MM.1S (cell line): ENCODE measurements at regions not wholly inside any gene's neighbourhood (a gene's known extent, or its start where the extent isn't known, plus 50 kb on each side); places are given as distances from the start of the nearest gene placed in this dataset.

Source experiments
- DNase-seq: peaks from one replicate; pipeline ENCODE4 v3.0.0-alpha.2; 2015
- H2AFZ ChIP-seq: fragments of 300-600 bp; sonication (generic); 2 replicates; pipeline ENCODE4 v1.6.0; 2016; ENCODE audit warnings: antibody characterized with exemption, low read length
- H3F3A ChIP-seq: fragments of 300-600 bp; sonication (generic); 2 replicates; pipeline ENCODE4 v1.6.1; 2016; ENCODE audit warnings: mild to moderate bottlenecking, antibody characterized with exemption, low read length, moderate library complexity, mixed read lengths; ENCODE audit not compliant: insufficient read depth
- H3K27ac ChIP-seq: fragments of 300-600 bp; sonication (generic); 2 replicates; pipeline ENCODE4 v1.5.1; 2016; ENCODE audit warnings: mild to moderate bottlenecking, low read length
- H3K27me3 ChIP-seq: fragments of 300-600 bp; sonication (generic); replicated peaks from 2 replicates; pipeline ENCODE4 v1.6.0; 2016; ENCODE audit warnings: low read length; ENCODE audit not compliant: insufficient read depth
- H3K36me3 ChIP-seq: fragments of 300-600 bp; sonication (generic); replicated peaks from 2 replicates; pipeline ENCODE4 v1.6.1; 2016; ENCODE audit warnings: mild to moderate bottlenecking, low read length, mixed read lengths; ENCODE audit not compliant: insufficient read depth
- H3K4me1 ChIP-seq: fragments of 300-600 bp; sonication (generic); 2 replicates; pipeline ENCODE4 v1.6.1; 2016; ENCODE audit warnings: low read length, mixed read lengths
- H3K4me2 ChIP-seq: fragments of 300-600 bp; sonication (generic); 2 replicates; pipeline ENCODE4 v1.6.0; 2016; ENCODE audit warnings: low read depth, low read length
- H3K4me3 ChIP-seq: fragments of 300-600 bp; sonication (generic); 2 replicates; pipeline ENCODE4 v1.5.1; 2016; ENCODE audit warnings: low read length, mixed read lengths
- H3K79me2 ChIP-seq: fragments of 300-600 bp; sonication (generic); 2 replicates; pipeline ENCODE4 v1.6.1; 2016; ENCODE audit warnings: mixed run types, low read length, mixed read lengths
- H3K9ac ChIP-seq: fragments of 300-600 bp; sonication (generic); 2 replicates; pipeline ENCODE4 v1.6.1; 2016; ENCODE audit warnings: low read length, mixed read lengths
- H3K9me2 ChIP-seq: fragments of 300-600 bp; sonication (generic); replicated peaks from 2 replicates; pipeline ENCODE4 v1.6.1; 2016; ENCODE audit warnings: mild to moderate bottlenecking, low read length, mixed read lengths; ENCODE audit not compliant: insufficient read depth
- H3K9me3 ChIP-seq: fragments of 300-600 bp; sonication (generic); replicated peaks from 2 replicates; pipeline ENCODE4 v1.6.1; 2016; ENCODE audit warnings: mild to moderate bottlenecking, low read length, mixed read lengths; ENCODE audit not compliant: insufficient read depth
- H4K20me1 ChIP-seq: fragments of 300-600 bp; sonication (generic); 2 replicates; pipeline ENCODE4 v1.6.1; 2016; ENCODE audit warnings: mild to moderate bottlenecking, low read length, moderate library complexity, mixed read lengths; ENCODE audit not compliant: insufficient read depth
- CTCF ChIP-seq: fragments of 300-600 bp; sonication (generic); IDR thresholded peaks from 2 replicates; pipeline ENCODE4 v1.5.1; 2016; ENCODE audit warnings: antibody characterized with exemption, low read length, mixed read lengths
- EZH2 ChIP-seq: fragments of 300-600 bp; sonication (generic); optimal IDR thresholded peaks from 2 replicates; pipeline ENCODE3; 2017; ENCODE audit warnings: low read depth, mild to moderate bottlenecking, antibody characterized with exemption, low read length, mixed read lengths
- EZH2phosphoT487 ChIP-seq: fragments of 300-600 bp; sonication (generic); IDR thresholded peaks from 2 replicates; pipeline ENCODE4 v1.6.1; 2018; ENCODE audit warnings: antibody characterized with exemption, low read length

- no peaks in the 10 kb centered on the region for H3K4me1 ChIP-seq
- H3K9me3 ChIP-seq = no peaks in the 10 kb centered on the region
- no peaks in the 10 kb centered on the region for H3K79me2 ChIP-seq
- TF ChIP-seq CTCF (peak; percentile 40), EZH2 (no peak), EZH2phosphoT487 (no peak)
- H3K4me3 ChIP-seq = no peak overlapping the region
- H2AFZ ChIP-seq = no peak overlapping the region
- H3F3A ChIP-seq = no peaks in the 10 kb centered on the region
- H3K27ac ChIP-seq = no peak overlapping the region
- no peak overlapping the region for H3K4me2 ChIP-seq
- H3K36me3 ChIP-seq = no peaks in the 10 kb centered on the region
- no peaks in the 10 kb centered on the region for H4K20me1 ChIP-seq
- peak; percentile 22 for DNase-seq
- no peaks in the 10 kb centered on the region for H3K27me3 ChIP-seq
- no peak overlapping the region for H3K9ac ChIP-seq
- no peaks in the 10 kb centered on the region for H3K9me2 ChIP-seq
Measured at GRCh38 chr18:41391616-41392595, 563.1 kb upstream of the PIK3C3 start.

GRCh38 chr18:41390309-41390708 lies 564.7 kb upstream of the PIK3C3 start:
- H3K27me3 ChIP-seq = no peaks in the 10 kb centered on the region
- H3K4me2 ChIP-seq = no peak overlapping the region
- TF ChIP-seq CTCF = no peak
- no peak for TF ChIP-seq EZH2phosphoT487
- TF ChIP-seq EZH2 = no peak
- H3F3A ChIP-seq = no peaks in the 10 kb centered on the region
- no peaks in the 10 kb centered on the region for H3K36me3 ChIP-seq
- no peaks in the 10 kb centered on the region for H3K9me3 ChIP-seq
- H3K4me3 ChIP-seq = no peak overlapping the region
- H4K20me1 ChIP-seq = no peaks in the 10 kb centered on the region
- H3K4me1 ChIP-seq = no peaks in the 10 kb centered on the region
- H3K79me2 ChIP-seq = no peaks in the 10 kb centered on the region
- no peak overlapping the region for H2AFZ ChIP-seq
- no peak for DNase-seq
- H3K9ac ChIP-seq = no peak overlapping the region
- H3K9me2 ChIP-seq = no peaks in the 10 kb centered on the region
- no peak overlapping the region for H3K27ac ChIP-seq

- no peak overlapping the region for H2AFZ ChIP-seq
- no peaks in the 10 kb centered on the region for H3K4me1 ChIP-seq
- no peak overlapping the region for H3K9ac ChIP-seq
- no peak overlapping the region for H3K27ac ChIP-seq
- no peaks in the 10 kb centered on the region for H3K79me2 ChIP-seq
- H4K20me1 ChIP-seq = no peaks in the 10 kb centered on the region
- TF ChIP-seq EZH2phosphoT487 = no peak
- H3K4me2 ChIP-seq = no peak overlapping the region
- H3K9me3 ChIP-seq = no peaks in the 10 kb centered on the region
- no peaks in the 10 kb centered on the region for H3K27me3 ChIP-seq
- DNase-seq = no peak
- no peaks in the 10 kb centered on the region for H3K9me2 ChIP-seq
- H3K4me3 ChIP-seq = no peak overlapping the region
- H3K36me3 ChIP-seq = no peaks in the 10 kb centered on the region
- no peaks in the 10 kb centered on the region for H3F3A ChIP-seq
Measured at GRCh38 chr18:41378598-41378997, 576.4 kb upstream of the PIK3C3 start.

- H4K20me1 ChIP-seq = no peaks in the 10 kb centered on the region
- H3K9me3 ChIP-seq = no peaks in the 10 kb centered on the region
- no peaks in the 10 kb centered on the region for H3F3A ChIP-seq
- no peaks in the 10 kb centered on the region for H3K79me2 ChIP-seq
- no peak overlapping the region for H3K4me2 ChIP-seq
- H3K4me3 ChIP-seq = no peak overlapping the region
- no peaks in the 10 kb centered on the region for H3K4me1 ChIP-seq
- H3K27ac ChIP-seq = no peak overlapping the region
- no peaks in the 10 kb centered on the region for H3K36me3 ChIP-seq
- no peak overlapping the region for H3K9ac ChIP-seq
- no peaks in the 10 kb centered on the region for H3K27me3 ChIP-seq
- no peak overlapping the region for H2AFZ ChIP-seq
- no peaks in the 10 kb centered on the region for H3K9me2 ChIP-seq
- TF ChIP-seq EZH2 (no peak), EZH2phosphoT487 (no peak), CTCF (no peak)
- DNase-seq = no peak
Measured at GRCh38 chr18:41373612-41374011, 581.4 kb upstream of the PIK3C3 start.
